Loucy (cell line): ENCODE measurements at regions not wholly inside any gene's neighbourhood (a gene's known extent, or its start where the extent isn't known, plus 50 kb on each side); places are given as distances from the start of the nearest gene placed in this dataset.
"Not testable (repeated sequence)": the region's sequence is repeated elsewhere in the genome, so short reads cannot be mapped to it uniquely, and the experiment has no call there.

Experiments
- H2AFZ ChIP-seq: fragments of 200-600 bp; sonication (generic); 2 replicates; pipeline ENCODE4 v1.6.0; 2016; ENCODE audit warnings: antibody characterized with exemption, mild to moderate bottlenecking, low read length, moderate library complexity
- H3F3A ChIP-seq: fragments of 200-600 bp; 2 replicates; pipeline ENCODE4 v1.6.0; 2016; ENCODE audit warnings: antibody characterized with exemption, low read depth, mild to moderate bottlenecking
- H3K27me3 ChIP-seq: fragments of 200-600 bp; sonication (generic); 2 replicates; pipeline ENCODE4 v1.6.1; 2014; ENCODE audit warnings: low read length, mild to moderate bottlenecking; ENCODE audit not compliant: insufficient read depth, poor library complexity, severe bottlenecking
- H3K36me3 ChIP-seq: fragments of 200-600 bp; sonication (generic); 2 replicates; pipeline ENCODE4 v1.6.1; 2016; ENCODE audit warnings: low read length; ENCODE audit not compliant: insufficient read depth
- H3K4me1 ChIP-seq: fragments of 200-600 bp; sonication (generic); 2 replicates; pipeline ENCODE4 v1.5.1; 2014; ENCODE audit warnings: low read length, mild to moderate bottlenecking; ENCODE audit not compliant: insufficient read depth, poor library complexity, severe bottlenecking
- H3K4me2 ChIP-seq: fragments of 200-600 bp; sonication (generic); 2 replicates; pipeline ENCODE4 v1.6.0; 2014; ENCODE audit warnings: antibody characterized with exemption, low read length, low read depth, mild to moderate bottlenecking; ENCODE audit not compliant: poor library complexity, severe bottlenecking
- H3K4me3 ChIP-seq: fragments of 200-600 bp; sonication (generic); 2 replicates; pipeline ENCODE4 v1.5.1; 2014; ENCODE audit warnings: low read length, mild to moderate bottlenecking, mixed read lengths; ENCODE audit not compliant: poor library complexity, severe bottlenecking
- H3K79me2 ChIP-seq: fragments of 200-600 bp; sonication (generic); 2 replicates; pipeline ENCODE4 v1.6.1; 2014; ENCODE audit warnings: low read length; ENCODE audit not compliant: insufficient read depth
- H3K9ac ChIP-seq: fragments of 200-600 bp; sonication (generic); 2 replicates; pipeline ENCODE4 v1.6.0; 2014; ENCODE audit warnings: mild to moderate bottlenecking, low read depth, low read length, moderate library complexity; ENCODE audit not compliant: poor library complexity, severe bottlenecking
- H3K9me2 ChIP-seq: fragments of 200-600 bp; sonication (generic); replicated peaks from 2 replicates; pipeline ENCODE4 v1.6.1; 2016; ENCODE audit warnings: low read depth, low read length, mixed read lengths
- H3K9me3 ChIP-seq: fragments of 200-600 bp; sonication (generic); 2 replicates; pipeline ENCODE4 v1.6.1; 2014; ENCODE audit warnings: mild to moderate bottlenecking, antibody characterized with exemption, low read length, low read depth; ENCODE audit not compliant: insufficient read depth
- H4K20me1 ChIP-seq: fragments of 200-600 bp; sonication (generic); 2 replicates; pipeline ENCODE4 v1.6.0; 2014; ENCODE audit warnings: antibody characterized with exemption, low read length, mild to moderate bottlenecking; ENCODE audit not compliant: insufficient read depth, poor library complexity, severe bottlenecking
- EZH2phosphoT487 ChIP-seq: fragments of 200-600 bp; IDR thresholded peaks from 2 replicates; pipeline ENCODE4 v1.6.1; 2018; ENCODE audit warnings: antibody characterized with exemption, mild to moderate bottlenecking, moderate library complexity, borderline replicate concordance
- TF ChIP-seq, protein P1 (sequence below): fragments of 200-600 bp; sonication (generic); conservative IDR thresholded peaks from 2 replicates; pipeline ENCODE4 v1.5.1; 2014; ENCODE audit warnings: mild to moderate bottlenecking, antibody characterized with exemption, low read length

DNA sequence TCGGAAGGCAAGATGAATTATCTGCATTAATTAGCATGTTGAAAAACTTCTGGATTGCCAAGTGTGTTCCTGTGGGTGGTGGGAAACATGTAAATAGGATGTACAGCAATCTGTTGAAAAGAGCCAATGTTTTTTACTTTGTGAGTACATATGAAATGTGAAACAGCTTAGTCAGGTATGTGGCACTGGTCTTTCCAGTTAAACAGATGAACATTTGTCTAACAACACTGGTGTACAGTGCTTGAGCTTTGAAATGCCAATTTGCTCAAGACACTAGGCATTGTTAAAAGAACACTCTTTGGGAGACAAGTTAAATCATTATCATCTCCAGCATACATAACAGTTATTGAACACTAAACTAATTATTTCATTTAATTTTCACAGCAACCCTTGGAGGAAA lies 107.3 kb upstream of the SLC24A2 start:
- H3K9me3 ChIP-seq, result no peaks in the 10 kb centered on the region
- no peak overlapping the region for H3K9ac ChIP-seq

DNA sequence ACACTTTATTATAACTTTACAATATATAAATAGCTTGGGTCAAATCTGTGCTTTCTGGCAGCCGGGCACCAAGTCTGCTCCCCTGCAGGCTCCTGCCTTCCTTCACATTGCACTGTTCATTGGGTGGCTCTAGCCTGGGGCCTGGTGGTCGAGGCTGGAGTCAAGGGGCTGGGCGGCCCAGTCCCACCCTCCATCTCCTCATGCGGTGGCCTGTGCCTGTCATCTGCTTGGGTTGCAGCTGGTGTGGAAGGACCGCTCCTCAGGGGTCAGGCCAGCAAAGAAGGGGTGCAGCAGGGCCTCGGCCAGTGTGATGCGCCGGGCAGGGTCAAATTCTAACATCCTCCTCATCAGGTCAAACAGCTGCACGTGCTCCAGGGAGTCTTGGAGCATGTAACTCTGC lies 106.7 kb upstream of the SLC24A2 start:
- H3K79me2 ChIP-seq, H3K9ac ChIP-seq, H3K9me2 ChIP-seq, H3K4me2 ChIP-seq, H3K4me1 ChIP-seq, H3F3A ChIP-seq, H3K36me3 ChIP-seq, H2AFZ ChIP-seq, H3K27me3 ChIP-seq, H3K4me3 ChIP-seq, H4K20me1 ChIP-seq, H3K9me3 ChIP-seq: not testable (repeated sequence)

More for the DNA sequence above, 107.3 kb upstream of the SLC24A2 start:
- H3F3A ChIP-seq, result no peaks in the 10 kb centered on the region
- no peaks in the 10 kb centered on the region for H3K4me1 ChIP-seq
- H3K4me2 ChIP-seq, result no peak overlapping the region
- H3K79me2 ChIP-seq, result no peaks in the 10 kb centered on the region
- no peaks in the 10 kb centered on the region for H3K9me2 ChIP-seq
- no peaks in the 10 kb centered on the region for H4K20me1 ChIP-seq
- TF ChIP-seq EZH2phosphoT487, result no peak
- TF ChIP-seq, protein P1, sequence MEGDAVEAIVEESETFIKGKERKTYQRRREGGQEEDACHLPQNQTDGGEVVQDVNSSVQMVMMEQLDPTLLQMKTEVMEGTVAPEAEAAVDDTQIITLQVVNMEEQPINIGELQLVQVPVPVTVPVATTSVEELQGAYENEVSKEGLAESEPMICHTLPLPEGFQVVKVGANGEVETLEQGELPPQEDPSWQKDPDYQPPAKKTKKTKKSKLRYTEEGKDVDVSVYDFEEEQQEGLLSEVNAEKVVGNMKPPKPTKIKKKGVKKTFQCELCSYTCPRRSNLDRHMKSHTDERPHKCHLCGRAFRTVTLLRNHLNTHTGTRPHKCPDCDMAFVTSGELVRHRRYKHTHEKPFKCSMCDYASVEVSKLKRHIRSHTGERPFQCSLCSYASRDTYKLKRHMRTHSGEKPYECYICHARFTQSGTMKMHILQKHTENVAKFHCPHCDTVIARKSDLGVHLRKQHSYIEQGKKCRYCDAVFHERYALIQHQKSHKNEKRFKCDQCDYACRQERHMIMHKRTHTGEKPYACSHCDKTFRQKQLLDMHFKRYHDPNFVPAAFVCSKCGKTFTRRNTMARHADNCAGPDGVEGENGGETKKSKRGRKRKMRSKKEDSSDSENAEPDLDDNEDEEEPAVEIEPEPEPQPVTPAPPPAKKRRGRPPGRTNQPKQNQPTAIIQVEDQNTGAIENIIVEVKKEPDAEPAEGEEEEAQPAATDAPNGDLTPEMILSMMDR, result no peak
- H3K36me3 ChIP-seq, result no peaks in the 10 kb centered on the region
- no peaks in the 10 kb centered on the region for H3K27me3 ChIP-seq
- H2AFZ ChIP-seq, result no peak overlapping the region
- no peak overlapping the region for H3K4me3 ChIP-seq

DNA sequence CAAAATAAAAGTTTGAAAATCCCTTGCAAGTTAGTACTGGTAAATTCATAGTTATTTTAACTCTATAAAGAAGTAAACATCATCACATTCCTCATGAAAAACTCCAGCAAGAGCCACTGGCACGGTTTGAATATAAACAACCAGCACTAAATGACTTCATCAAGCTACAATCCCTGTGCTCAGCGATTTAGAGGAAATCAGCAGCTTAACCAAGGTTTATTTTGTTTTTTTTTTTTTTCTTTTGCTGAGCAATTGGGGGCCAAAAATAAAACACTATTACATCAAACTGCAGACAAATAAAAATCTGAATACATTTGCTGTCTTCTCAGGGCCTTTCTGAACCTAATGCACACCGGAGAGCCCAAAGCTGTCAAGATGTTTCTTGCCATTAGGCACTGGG lies 106.2 kb upstream of the SLC24A2 start:
- Histone ChIP-seq H3K4me3 (no peak overlapping the region), H3K36me3 (no peaks in the 10 kb centered on the region), H3K9me3 (no peaks in the 10 kb centered on the region), H3K9me2 (no peaks in the 10 kb centered on the region), H3K4me2 (no peak overlapping the region), H2AFZ (no peak overlapping the region), H3K79me2 (no peaks in the 10 kb centered on the region), H3K9ac (no peak overlapping the region), H3K27me3 (no peaks in the 10 kb centered on the region), H4K20me1 (no peaks in the 10 kb centered on the region), H3F3A (no peaks in the 10 kb centered on the region), H3K4me1 (no peaks in the 10 kb centered on the region)
- TF ChIP-seq, protein P1, result no peak
- TF ChIP-seq EZH2phosphoT487, result no peak

DNA sequence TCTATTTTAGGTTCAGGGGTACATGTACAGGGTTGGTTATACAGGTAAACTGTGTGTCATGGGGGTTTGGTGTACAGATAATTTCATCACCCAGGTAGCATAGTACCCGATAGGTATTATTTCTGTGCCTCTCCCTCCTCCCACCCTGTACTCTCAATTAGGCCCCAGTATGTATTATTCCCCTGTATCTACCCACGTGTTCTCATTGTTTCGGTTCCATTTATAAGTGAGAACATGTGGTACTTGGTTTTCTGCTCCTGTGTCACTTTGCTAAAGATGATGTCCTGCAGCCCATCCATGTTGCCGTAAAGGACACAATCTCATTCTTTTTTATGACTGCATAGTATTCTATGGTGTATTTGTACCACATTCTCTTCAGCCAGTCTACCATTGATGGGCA lies 96.8 kb upstream of the SLC24A2 start:
- Histone ChIP-seq H4K20me1 (no peaks in the 10 kb centered on the region), H3F3A (no peaks in the 10 kb centered on the region), H3K9me3 (no peaks in the 10 kb centered on the region), H3K36me3 (no peaks in the 10 kb centered on the region), H3K9ac (no peak overlapping the region), H3K9me2 (no peaks in the 10 kb centered on the region), H3K4me1 (no peaks in the 10 kb centered on the region), H3K4me2 (no peak overlapping the region), H3K4me3 (no peak overlapping the region), H3K79me2 (no peaks in the 10 kb centered on the region), H2AFZ (no peak overlapping the region), H3K27me3 (no peaks in the 10 kb centered on the region)
- no peak for TF ChIP-seq EZH2phosphoT487
- TF ChIP-seq, protein P1, result no peak
